Choroid plexus epithelial cell (primary cell): ENCODE measurements at regions not wholly inside any gene's neighbourhood (a gene's known extent, or its start where the extent isn't known, plus 50 kb on each side); places are given as distances from the start of the nearest gene placed in this dataset.

Experiments used
- DNase-seq: peaks from one replicate; pipeline ENCODE4 v3.0.0-alpha.2; 2010; ENCODE audit warnings: low read depth
- H3K4me3 ChIP-seq: 2 replicates; pipeline ENCODE4 v1.5.1; 2011; ENCODE audit warnings: low read depth, mild to moderate bottlenecking, control low read depth, low read length, moderate library complexity
- TF ChIP-seq, protein P1 (sequence below): conservative IDR thresholded peaks from 2 replicates; pipeline ENCODE4 v1.5.1; 2011; ENCODE audit warnings: low read depth, mild to moderate bottlenecking, control low read depth, inconsistent platforms, low read length, moderate library complexity

GRCh38 chr6:159343709-159344108, 174.5 kb downstream of the FNDC1 start:
- DNase-seq: no peak
- no peak overlapping the region for H3K4me3 ChIP-seq
- TF ChIP-seq, protein P1, sequence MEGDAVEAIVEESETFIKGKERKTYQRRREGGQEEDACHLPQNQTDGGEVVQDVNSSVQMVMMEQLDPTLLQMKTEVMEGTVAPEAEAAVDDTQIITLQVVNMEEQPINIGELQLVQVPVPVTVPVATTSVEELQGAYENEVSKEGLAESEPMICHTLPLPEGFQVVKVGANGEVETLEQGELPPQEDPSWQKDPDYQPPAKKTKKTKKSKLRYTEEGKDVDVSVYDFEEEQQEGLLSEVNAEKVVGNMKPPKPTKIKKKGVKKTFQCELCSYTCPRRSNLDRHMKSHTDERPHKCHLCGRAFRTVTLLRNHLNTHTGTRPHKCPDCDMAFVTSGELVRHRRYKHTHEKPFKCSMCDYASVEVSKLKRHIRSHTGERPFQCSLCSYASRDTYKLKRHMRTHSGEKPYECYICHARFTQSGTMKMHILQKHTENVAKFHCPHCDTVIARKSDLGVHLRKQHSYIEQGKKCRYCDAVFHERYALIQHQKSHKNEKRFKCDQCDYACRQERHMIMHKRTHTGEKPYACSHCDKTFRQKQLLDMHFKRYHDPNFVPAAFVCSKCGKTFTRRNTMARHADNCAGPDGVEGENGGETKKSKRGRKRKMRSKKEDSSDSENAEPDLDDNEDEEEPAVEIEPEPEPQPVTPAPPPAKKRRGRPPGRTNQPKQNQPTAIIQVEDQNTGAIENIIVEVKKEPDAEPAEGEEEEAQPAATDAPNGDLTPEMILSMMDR: no peak

DNA sequence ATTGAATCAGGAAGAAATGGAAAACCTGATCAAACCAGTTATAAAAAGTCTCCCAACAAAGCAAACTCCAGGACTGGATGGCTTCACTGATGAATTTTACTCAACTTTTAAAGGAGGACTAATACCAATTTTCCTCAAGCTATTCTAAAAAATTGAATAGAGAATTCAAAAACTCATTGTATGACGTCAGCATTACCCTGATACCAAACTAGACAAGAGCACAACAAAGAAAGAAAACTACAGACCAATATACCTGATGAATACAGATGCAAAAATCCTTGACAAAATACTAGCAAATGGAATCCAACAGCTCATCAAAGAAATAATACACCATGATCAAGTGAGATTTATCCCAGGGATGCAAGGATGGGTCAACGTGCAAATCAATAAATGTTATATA, 172.9 kb downstream of the FNDC1 start:
- H3K4me3 ChIP-seq: no peak overlapping the region
- TF ChIP-seq, protein P1: no peak
- DNase-seq: no peak

DNA sequence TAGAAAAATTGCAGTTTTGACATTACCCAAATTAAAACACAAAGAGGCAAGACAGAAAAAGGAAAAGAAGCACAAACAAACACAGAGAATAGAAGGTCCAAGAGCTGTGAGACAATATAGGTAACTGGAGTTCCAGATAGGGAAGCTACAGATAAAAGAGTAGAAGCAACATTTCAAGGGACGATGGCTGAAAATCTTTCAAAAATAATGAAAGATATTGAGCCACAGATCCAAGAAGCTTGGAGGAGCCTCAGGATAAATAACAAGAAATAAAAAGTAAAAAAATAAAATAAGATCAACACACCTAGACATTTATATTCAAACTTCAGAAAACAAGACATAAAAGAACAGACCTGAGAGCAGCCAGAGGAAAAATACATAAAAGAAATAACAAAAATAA, 164.9 kb downstream of the FNDC1 start:
- H3K4me3 ChIP-seq: no peak overlapping the region
- no peak for DNase-seq
- TF ChIP-seq, protein P1: no peak

- no peak overlapping the region for H3K4me3 ChIP-seq
- no peak for DNase-seq
- TF ChIP-seq, protein P1: no peak
These were observed 162.3 kb downstream of the FNDC1 start for GRCh38 chr6:159331451-159331850.

- H3K4me3 ChIP-seq: no peak overlapping the region
- TF ChIP-seq, protein P1: no peak
- DNase-seq: no peak
These were observed 159.9 kb downstream of the FNDC1 start for GRCh38 chr6:159329081-159329480.

GRCh38 chr6:159328052-159328451, 158.9 kb downstream of the FNDC1 start:
- H3K4me3 ChIP-seq: no peak overlapping the region
- DNase-seq: no peak
- TF ChIP-seq, protein P1: no peak

DNA sequence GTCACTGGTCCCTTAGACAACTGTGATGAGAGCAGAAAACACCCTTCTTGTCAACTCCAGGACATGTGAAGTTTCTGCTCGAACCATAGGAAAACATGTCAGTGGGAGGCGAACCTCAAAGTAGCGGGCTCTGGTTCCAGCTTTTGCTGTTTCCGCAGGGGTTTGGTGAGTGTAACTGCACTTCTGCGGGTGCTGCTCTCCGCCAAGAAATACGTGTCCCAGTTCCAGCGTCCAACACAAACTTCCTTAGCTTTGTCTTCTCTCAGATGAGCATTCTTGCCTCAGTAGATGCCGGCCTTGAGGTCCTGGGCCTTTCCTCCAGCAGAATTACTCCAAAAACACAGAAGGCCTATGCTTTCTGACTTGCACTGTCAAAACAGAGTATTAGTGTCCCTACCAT, 156.3 kb downstream of the FNDC1 start:
- H3K4me3 ChIP-seq: no peak overlapping the region
- TF ChIP-seq, protein P1: no peak
- no peak for DNase-seq
